PC-3 (cell line): ENCODE measurements at regions not wholly inside any gene's neighbourhood (a gene's known extent, or its start where the extent isn't known, plus 50 kb on each side); places are given as distances from the start of the nearest gene placed in this dataset.

ENCODE experiments used
- ATAC-seq: fragments of 200-7000 bp; cut with Tn5 transposase; 2 replicates; pipeline ENCODE4 v1.9.1; 2020; ENCODE audit warnings: mild to moderate bottlenecking, moderate library complexity
- BruUV-seq: library from RNA; stranded (reverse); fragments of 400-500 nt; replicated peaks from 2 replicates; lab custom pipeline; 2021; lab: Mats Ljungman, UMichigan
- CTCF ChIA-PET: fragments of 300-600 bp; sonication (Branson Sonifier 250); formaldehyde crosslinking; loops from one replicate; lab custom pipeline; 2022; ENCODE audit warnings: antibody characterized with exemption; lab: Charles Lee
- POLR2A ChIA-PET: fragments of 300-600 bp; sonication (Branson Sonifier 250); formaldehyde crosslinking; loops from one replicate; lab custom pipeline; 2022; ENCODE audit warnings: antibody characterized with exemption; ENCODE audit not compliant: unreplicated experiment; lab: Charles Lee
- DNase-seq: peaks from one replicate; pipeline ENCODE4 v3.0.0-alpha.2; 2015
- H2AFZ ChIP-seq: fragments of 300-600 bp; sonication (generic); 2 replicates; pipeline ENCODE4 v1.6.0; 2016; ENCODE audit warnings: antibody characterized with exemption, low read length
- H3F3A ChIP-seq: fragments of 300-600 bp; sonication (generic); one replicate; pipeline ENCODE4 v1.6.0; 2017; ENCODE audit warnings: antibody characterized with exemption, low read length, control low read depth, mild to moderate bottlenecking; ENCODE audit not compliant: unreplicated experiment
- H3K27ac ChIP-seq: fragments of 300-600 bp; sonication (generic); 2 replicates; pipeline ENCODE4 v1.5.1; 2016; ENCODE audit warnings: mild to moderate bottlenecking, low read length
- H3K27me3 ChIP-seq: fragments of 300-600 bp; sonication (generic); 2 replicates; pipeline ENCODE4 v1.6.1; 2016; ENCODE audit warnings: low read length, mixed read lengths
- H3K36me3 ChIP-seq: fragments of 300-600 bp; sonication (generic); 2 replicates; pipeline ENCODE4 v1.6.1; 2016; ENCODE audit warnings: low read depth, mixed run types, low read length, mixed read lengths
- H3K4me1 ChIP-seq: fragments of 300-600 bp; sonication (generic); 2 replicates; pipeline ENCODE4 v1.5.1; 2016; ENCODE audit warnings: low read length; ENCODE audit not compliant: insufficient read depth
- H3K4me2 ChIP-seq: fragments of 300-600 bp; sonication (generic); 2 replicates; pipeline ENCODE4 v1.6.0; 2016; ENCODE audit warnings: low read length
- H3K4me3 ChIP-seq: fragments of 300-600 bp; sonication (generic); 2 replicates; pipeline ENCODE4 v1.5.1; 2016; ENCODE audit warnings: mild to moderate bottlenecking, low read length, mixed read lengths
- H3K79me2 ChIP-seq: fragments of 300-600 bp; sonication (generic); 2 replicates; pipeline ENCODE4 v1.6.1; 2017; ENCODE audit warnings: low read length, mixed read lengths
- H3K9ac ChIP-seq: fragments of 300-600 bp; sonication (generic); 2 replicates; pipeline ENCODE4 v1.6.0; 2016; ENCODE audit warnings: mild to moderate bottlenecking, low read length
- H3K9me2 ChIP-seq: fragments of 300-600 bp; sonication (generic); replicated peaks from 2 replicates; pipeline ENCODE4 v1.6.1; 2016; ENCODE audit warnings: mixed run types, low read length, mixed read lengths
- H3K9me3 ChIP-seq: fragments of 300-600 bp; sonication (generic); 2 replicates; pipeline ENCODE4 v1.6.1; 2016; ENCODE audit warnings: low read length, mixed read lengths
- H4K20me1 ChIP-seq: fragments of 300-600 bp; sonication (generic); 2 replicates; pipeline ENCODE4 v1.6.1; 2016; ENCODE audit warnings: low read length, mixed read lengths
- CTCF ChIP-seq: fragments of 300-600 bp; sonication (generic); conservative IDR thresholded peaks from 2 replicates; pipeline ENCODE4 v1.5.1; 2017; ENCODE audit warnings: antibody characterized with exemption, low read depth, mild to moderate bottlenecking, low read length
- EZH2 ChIP-seq: fragments of 300-600 bp; sonication (generic); IDR thresholded peaks from one replicate; pipeline ENCODE4 v1.6.1; 2017; ENCODE audit warnings: antibody characterized with exemption, mild to moderate bottlenecking, low read length; ENCODE audit not compliant: unreplicated experiment
- EZH2phosphoT487 ChIP-seq: fragments of 300-600 bp; sonication (generic); IDR thresholded peaks from 2 replicates; pipeline ENCODE4 v1.6.1; 2018; ENCODE audit warnings: mild to moderate bottlenecking, antibody characterized with exemption, low read length, borderline replicate concordance
- intact Hi-C: fragments of 100-400 bp; cut with micrococcal nuclease; formaldehyde crosslinking; loops from 2 replicates; pipeline ENCODE4 v1.9.0; 2023

- no peaks in the 10 kb centered on the region for H4K20me1 ChIP-seq
- BruUV-seq: no TSS peak
Measured at GRCh38 chr6:12391472-12391871, 101.3 kb downstream of the EDN1 start.

GRCh38 chr6:12392490-12392889 is 102.3 kb downstream of the EDN1 start:
- no peaks in the 10 kb centered on the region for H4K20me1 ChIP-seq
- CTCF ChIA-PET: interaction anchor here (0.5 kb wide), 1 partner anchor 101 kb away, joined by 4 read pairs; no protein-coding TSS in a partner anchor
- no peaks in the 10 kb centered on the region for H3K27me3 ChIP-seq
- H3K4me3 ChIP-seq: no peak overlapping the region
- H3K4me2 ChIP-seq: no peak overlapping the region
- ATAC-seq (no peak), DNase-seq (no peak)
- BruUV-seq: no TSS peak
- intact Hi-C loops: no loop called here
- no peaks in the 10 kb centered on the region for H3K9me2 ChIP-seq
- POLR2A ChIA-PET: no interaction called here
- no peak overlapping the region for H3K27ac ChIP-seq
- no peaks in the 10 kb centered on the region for H3K4me1 ChIP-seq
- H3K36me3 ChIP-seq: no peaks in the 10 kb centered on the region
- H3K9ac ChIP-seq: no peak overlapping the region
- no peak for TF ChIP-seq CTCF
- no peak for TF ChIP-seq EZH2
- no peak for TF ChIP-seq EZH2phosphoT487
- H3K79me2 ChIP-seq: no peaks in the 10 kb centered on the region
- no peaks in the 10 kb centered on the region for H3F3A ChIP-seq
- H3K9me3 ChIP-seq: no peaks in the 10 kb centered on the region
- no peak overlapping the region for H2AFZ ChIP-seq

More at GRCh38 chr6:12391472-12391871, 101.3 kb downstream of the EDN1 start:
- ATAC-seq (no peak), DNase-seq (no peak)
- no peak for TF ChIP-seq EZH2
- TF ChIP-seq CTCF: no peak
- no peak for TF ChIP-seq EZH2phosphoT487
- Histone ChIP-seq H3K9ac (no peak overlapping the region), H3K27ac (no peak overlapping the region), H2AFZ (no peak overlapping the region), H3K4me2 (no peak overlapping the region), H3K4me3 (no peak overlapping the region), H3K79me2 (no peaks in the 10 kb centered on the region), H3F3A (no peaks in the 10 kb centered on the region), H3K36me3 (no peaks in the 10 kb centered on the region), H3K27me3 (no peaks in the 10 kb centered on the region), H3K4me1 (no peaks in the 10 kb centered on the region), H3K9me2 (no peaks in the 10 kb centered on the region), H3K9me3 (no peaks in the 10 kb centered on the region)
- POLR2A ChIA-PET: no interaction called here
- CTCF ChIA-PET: no interaction called here
- intact Hi-C loops: no loop called here

- TF ChIP-seq EZH2 (no peak), EZH2phosphoT487 (no peak), CTCF (no peak)
Measured at GRCh38 chr6:12393100-12393499, 102.9 kb downstream of the EDN1 start.

More at GRCh38 chr6:12393100-12393499, 102.9 kb downstream of the EDN1 start:
- Histone ChIP-seq H3K4me3 (no peak overlapping the region), H3K27ac (no peak overlapping the region), H3K9me2 (no peaks in the 10 kb centered on the region), H3K79me2 (no peaks in the 10 kb centered on the region), H3K4me1 (no peaks in the 10 kb centered on the region), H3K36me3 (no peaks in the 10 kb centered on the region), H3K27me3 (no peaks in the 10 kb centered on the region), H3K4me2 (no peak overlapping the region), H3K9me3 (no peaks in the 10 kb centered on the region), H4K20me1 (no peaks in the 10 kb centered on the region), H3F3A (no peaks in the 10 kb centered on the region), H2AFZ (no peak overlapping the region), H3K9ac (no peak overlapping the region)
- no TSS peak for BruUV-seq
- DNase-seq: no peak
- CTCF ChIA-PET: no interaction called here
- POLR2A ChIA-PET: no interaction called here
- intact Hi-C loops: no loop called here
- ATAC-seq: no peak
